H1 (cell line): ENCODE measurements at regions not wholly inside any gene's neighbourhood (a gene's known extent, or its start where the extent isn't known, plus 50 kb on each side); places are given as distances from the start of the nearest gene placed in this dataset.

Experiments
- CTCF ChIA-PET: fragments of 300-600 bp; sonication (Branson Sonifier 250); formaldehyde crosslinking; loops from one replicate; lab custom pipeline; 2021; ENCODE audit not compliant: partially characterized antibody; lab: Charles Lee
- POLR2A ChIA-PET: fragments of 300-600 bp; sonication (Branson Sonifier 250); formaldehyde crosslinking; loops from one replicate; lab custom pipeline; 2021; ENCODE audit warnings: inconsistent platforms; ENCODE audit not compliant: partially characterized antibody; lab: Charles Lee
- DNase-seq, 2 experiments: peaks; one replicate each; pipeline versions ENCODE4 v3.0.0 to v3.0.0-alpha.2; 2010 to 2022; ENCODE audit warnings: low spot score in 2 of 2, low read depth in 1 of 2, mixed read lengths in 1 of 2
- FAIRE-seq: peaks from 2 replicates; lab custom pipeline; 2011; peaks lifted over from hg19 to GRCh38; lab: Jason Lieb, UNC
- H2AFZ ChIP-seq: 2 replicates; pipeline ENCODE4 v1.8.1; 2012; ENCODE audit warnings: low read length, inconsistent platforms
- H2AK5ac ChIP-seq: 2 replicates; pipeline ENCODE4 v1.6.1; 2013; ENCODE audit warnings: low read depth, low read length
- H2BK120ac ChIP-seq: replicated peaks from 2 replicates; pipeline ENCODE3; 2013; ENCODE audit warnings: low read depth, low read length, inconsistent platforms
- H2BK12ac ChIP-seq: 2 replicates; pipeline ENCODE4 v1.6.1; 2013; ENCODE audit warnings: low read depth, low read length
- H2BK15ac ChIP-seq: 2 replicates; pipeline ENCODE4 v1.6.1; 2013; ENCODE audit warnings: low read length
- H2BK20ac ChIP-seq: 2 replicates; pipeline ENCODE4 v1.6.1; 2013; ENCODE audit warnings: low read length
- H2BK5ac ChIP-seq: 2 replicates; pipeline ENCODE4 v1.6.1; 2013; ENCODE audit warnings: low read depth, low read length
- H3K14ac ChIP-seq: 2 replicates; pipeline ENCODE4 v1.6.1; 2013; ENCODE audit warnings: inconsistent platforms; ENCODE audit not compliant: insufficient read length
- H3K18ac ChIP-seq: 2 replicates; pipeline ENCODE4 v1.6.1; 2013; ENCODE audit warnings: low read length; ENCODE audit errors: extremely low read depth
- H3K23ac ChIP-seq: 2 replicates; pipeline ENCODE4 v1.6.1; 2013; ENCODE audit warnings: inconsistent platforms; ENCODE audit not compliant: insufficient read length
- H3K23me2 ChIP-seq: 2 replicates; pipeline ENCODE4 v1.6.1; 2013; ENCODE audit warnings: low read depth, low read length
- H3K27ac ChIP-seq: 2 replicates; pipeline ENCODE4 v1.6.1; 2011; ENCODE audit warnings: low read depth, low read length, inconsistent platforms
- H3K27me3 ChIP-seq, 4 experiments: replicated peaks in 1 of 4; 1 replicate in 1 of 4; 2 replicates in 3 of 4; pipeline versions ENCODE4 v1.6.1 to v1.8.1; 2011 to 2013; ENCODE audit warnings: low read length in 3 of 4, mild to moderate bottlenecking in 3 of 4, inconsistent platforms in 2 of 4, mixed read lengths in 2 of 4, moderate library complexity in 1 of 4; ENCODE audit not compliant: control insufficient read depth in 3 of 4, insufficient read depth in 3 of 4; ENCODE audit errors: extremely low read depth in 1 of 4
- H3K36me3 ChIP-seq, 4 experiments: 2 replicates each; pipeline versions ENCODE4 v1.6.1 to v1.8.1; 2011 to 2013; ENCODE audit warnings: mild to moderate bottlenecking in 4 of 4, low read length in 3 of 4, moderate library complexity in 2 of 4, control low read depth in 1 of 4, inconsistent platforms in 1 of 4; ENCODE audit not compliant: insufficient read depth in 4 of 4, control insufficient read depth in 2 of 4
- H3K4ac ChIP-seq: replicated peaks from 2 replicates; pipeline ENCODE3; 2013; ENCODE audit warnings: low read length, low read depth, mixed read lengths, inconsistent platforms; ENCODE audit not compliant: insufficient read length
- H3K4me1 ChIP-seq, 4 experiments: replicated peaks in 1 of 4; 1 replicate in 1 of 4; 2 replicates in 3 of 4; pipeline versions ENCODE4 v1.6.1 to v1.8.1; 2011 to 2013; ENCODE audit warnings: low read length in 3 of 4, inconsistent platforms in 2 of 4, mixed read lengths in 1 of 4; ENCODE audit not compliant: insufficient read depth in 4 of 4, control insufficient read depth in 3 of 4
- H3K4me2 ChIP-seq, 2 experiments: 2 replicates each; pipeline versions ENCODE4 v1.6.1 to v1.8.1; 2011 to 2013; ENCODE audit warnings: low read depth in 2 of 2, low read length in 2 of 2, control low read depth in 1 of 2, inconsistent platforms in 1 of 2, mild to moderate bottlenecking in 1 of 2; ENCODE audit not compliant: insufficient read depth in 1 of 2
- H3K4me3 ChIP-seq, 4 experiments: fragments of 200-600, 300-600 bp in 1 of 4; sonication (generic), shearing (Covaris generic), sonication (Bioruptor Twin) in 1 of 4; 2 replicates each; pipeline versions ENCODE4 v1.5.1 to v1.8.1; 2011 to 2016; ENCODE audit warnings: low read length in 4 of 4, low read depth in 3 of 4, control low read depth in 2 of 4, inconsistent platforms in 2 of 4, mild to moderate bottlenecking in 2 of 4, mixed read lengths in 1 of 4, moderate library complexity in 1 of 4; ENCODE audit not compliant: insufficient read depth in 2 of 4; ENCODE audit errors: extremely low read depth in 1 of 4
- H3K56ac ChIP-seq: replicated peaks from 2 replicates; pipeline ENCODE3; 2013; ENCODE audit warnings: low read depth, mild to moderate bottlenecking, mixed read lengths, low read length, inconsistent platforms; ENCODE audit not compliant: insufficient read length
- H3K79me1 ChIP-seq: 2 replicates; pipeline ENCODE4 v1.6.1; 2013; ENCODE audit warnings: low read depth, low read length, control low read depth
- H3K79me2 ChIP-seq, 2 experiments: 2 replicates each; pipeline versions ENCODE4 v1.6.1 to v1.8.1; 2012 to 2013; ENCODE audit warnings: low read length in 2 of 2, mild to moderate bottlenecking in 2 of 2, inconsistent platforms in 1 of 2; ENCODE audit not compliant: insufficient read depth in 2 of 2, control insufficient read depth in 1 of 2
- H3K9ac ChIP-seq, 4 experiments: replicated peaks in 1 of 4; 1 replicate in 1 of 4; 2 replicates in 3 of 4; pipeline versions ENCODE4 v1.6.1 to v1.8.1; 2011 to 2013; ENCODE audit warnings: low read depth in 3 of 4, low read length in 3 of 4, control low read depth in 2 of 4, mild to moderate bottlenecking in 2 of 4, moderate library complexity in 2 of 4, inconsistent platforms in 1 of 4; ENCODE audit errors: extremely low read depth in 1 of 4
- H3K9me3 ChIP-seq, 2 experiments: 2 replicates each; pipeline versions ENCODE4 v1.6.1 to v1.8.1; 2012 to 2013; ENCODE audit warnings: mild to moderate bottlenecking in 2 of 2, moderate library complexity in 2 of 2, control low read depth in 1 of 2, inconsistent platforms in 1 of 2, low read depth in 1 of 2, low read length in 1 of 2, mixed read lengths in 1 of 2; ENCODE audit not compliant: insufficient read depth in 2 of 2
- H4K20me1 ChIP-seq, 2 experiments: replicated peaks in 1 of 2; 2 replicates each; pipeline versions ENCODE3 to v1.8.1; 2011 to 2013; ENCODE audit warnings: inconsistent platforms in 2 of 2, low read length in 2 of 2, mild to moderate bottlenecking in 1 of 2; ENCODE audit not compliant: insufficient read depth in 2 of 2, control insufficient read depth in 1 of 2
- H4K5ac ChIP-seq: 2 replicates; pipeline ENCODE4 v1.6.1; 2013; ENCODE audit warnings: low read length, low read depth, mixed read lengths, inconsistent platforms; ENCODE audit not compliant: insufficient read length
- H4K8ac ChIP-seq: 2 replicates; pipeline ENCODE4 v1.8.0; 2013; ENCODE audit warnings: mild to moderate bottlenecking, moderate library complexity, low read length, inconsistent platforms; ENCODE audit not compliant: insufficient read depth; ENCODE audit errors: extremely low read depth
- H4K91ac ChIP-seq: replicated peaks from 2 replicates; pipeline ENCODE3; 2013; ENCODE audit warnings: low read length, mixed read lengths, inconsistent platforms; ENCODE audit not compliant: insufficient read length
- BRCA1 ChIP-seq: IDR thresholded peaks from 2 replicates; pipeline ENCODE4 v1.6.1; 2012; ENCODE audit warnings: low read depth, low read length, improper control_type of control experiment
- KDM5A ChIP-seq: fragments of 200-600 bp; IDR thresholded peaks from 2 replicates; pipeline ENCODE4 v1.7.1; 2012; ENCODE audit warnings: mild to moderate bottlenecking, low read length, inconsistent platforms, mixed read lengths
- SIX5 ChIP-seq: IDR thresholded peaks from 2 replicates; pipeline ENCODE4 v1.6.1; 2011; ENCODE audit warnings: mild to moderate bottlenecking, low read depth, low read length
- WGBS, 2 experiments: shearing (Covaris generic) in 1 of 2; methylation state at CpG; one replicate each; pipeline versions ENCODE4 v1.1.6 to v1.1.7; 2013 to 2015; ENCODE audit warnings: low lambda C conversion rate in 2 of 2, mixed read lengths in 2 of 2, inconsistent platforms in 1 of 2, low coverage in 1 of 2, missing lambda C conversion rate in 1 of 2; ENCODE audit not compliant: insufficient replicate concordance in 2 of 2, insufficient coverage in 1 of 2, insufficient read length in 1 of 2; ENCODE audit errors: extremely low coverage in 1 of 2, missing lambda C conversion rate in 1 of 2; 5-methylcytosine and 5-hydroxymethylcytosine counted together

DNA sequence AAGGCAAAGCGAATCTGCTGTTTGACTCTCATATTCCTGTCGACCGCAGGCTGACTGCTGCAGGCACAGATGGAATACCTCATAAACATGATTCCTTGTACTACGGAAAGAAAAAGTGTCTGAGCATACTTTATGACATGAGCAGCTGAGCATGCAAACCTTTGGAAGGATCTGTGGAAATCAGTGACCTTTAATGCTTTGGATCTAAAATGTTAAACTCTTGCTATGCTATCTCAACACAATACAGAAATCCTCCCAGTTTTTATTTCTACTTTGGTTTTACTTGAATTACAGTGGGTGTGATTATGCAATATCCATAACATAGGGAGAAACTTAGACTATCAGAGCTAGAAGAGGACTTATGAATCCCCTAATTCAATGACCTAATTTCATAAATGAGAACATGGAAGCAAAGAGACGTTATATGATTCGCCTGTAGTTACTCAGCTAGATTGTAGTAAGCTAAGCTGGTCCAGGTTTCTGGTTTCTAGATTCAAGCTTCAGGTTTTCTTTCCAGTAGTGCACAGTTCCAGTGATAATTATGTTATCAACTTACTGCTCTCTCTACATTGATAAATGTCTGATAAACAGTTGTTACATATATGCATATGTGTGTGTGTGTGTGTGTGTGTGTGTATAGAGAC, 127.6 kb upstream of the GBE1 start:
- H4K8ac ChIP-seq = no peak overlapping the region
- no peak overlapping the region for H2BK12ac ChIP-seq
- no peaks in the 10 kb centered on the region for H3K79me2 ChIP-seq
- no peak overlapping the region for H4K5ac ChIP-seq
- WGBS, 2 experiments = 88% methylated on average over 6 of the region's 6 CpGs; no CpG with 5 or more reads in 1 of the 2 experiments
- H3K4ac ChIP-seq = no peak overlapping the region
- peaks cover 0 to 7% (median 3%) of the 10 kb centered on the region in 4 experiments; a peak in 2 of 7 replicates for H3K4me1 ChIP-seq
- peaks cover 0 to 2% of the 10 kb centered on the region in 2 experiments; a peak in 1 of 4 replicates for H3K9me3 ChIP-seq
- FAIRE-seq (no peak), DNase-seq (no peak)
- H3K4me3 ChIP-seq = no peak overlapping the region
- no peak overlapping the region for H3K9ac ChIP-seq
- H3K36me3 ChIP-seq = no peaks in the 10 kb centered on the region
- H3K14ac ChIP-seq = no peak overlapping the region
- no peak overlapping the region for H2AK5ac ChIP-seq
- TF ChIP-seq KDM5A (no peak), SIX5 (no peak), BRCA1 (no peak)
- no peaks in the 10 kb centered on the region for H3K79me1 ChIP-seq
- H2AFZ ChIP-seq = no peak overlapping the region
- H3K23me2 ChIP-seq = no peaks in the 10 kb centered on the region
- no peak overlapping the region for H3K27ac ChIP-seq
- no peak overlapping the region for H4K91ac ChIP-seq
- no peaks in the 10 kb centered on the region for H4K20me1 ChIP-seq
- H3K56ac ChIP-seq = no peak overlapping the region
- H3K23ac ChIP-seq = no peak overlapping the region
- H2BK15ac ChIP-seq = no peak overlapping the region
- no peak overlapping the region for H2BK5ac ChIP-seq
- H2BK120ac ChIP-seq = no peak overlapping the region
- no peaks in the 10 kb centered on the region for H3K27me3 ChIP-seq
- H3K18ac ChIP-seq = no peak overlapping the region
- CTCF ChIA-PET = interaction anchor here (1.1 to 1.8 kb wide), 4 partner anchors 14 to 275 kb away, joined by 3 to 6 read pairs (median 4); no protein-coding TSS in a partner anchor
- POLR2A ChIA-PET = no interaction called here
- H2BK20ac ChIP-seq = no peak overlapping the region
- no peak overlapping the region for H3K4me2 ChIP-seq
